Fibroblast of pulmonary artery (primary cell): ENCODE measurements at regions not wholly inside any gene's neighbourhood (a gene's known extent, or its start where the extent isn't known, plus 50 kb on each side); places are given as distances from the start of the nearest gene placed in this dataset.

ENCODE experiments used
- DNase-seq: peaks from one replicate; pipeline ENCODE4 v3.0.0-alpha.2; 2010; ENCODE audit warnings: low read depth
- H3K4me3 ChIP-seq: replicated peaks from 2 replicates; pipeline ENCODE4 v1.5.1; 2011; ENCODE audit warnings: low read depth, mild to moderate bottlenecking, control low read depth, low read length, moderate library complexity
- CTCF ChIP-seq: IDR thresholded peaks from 2 replicates; pipeline ENCODE4 v1.5.1; 2011; ENCODE audit warnings: mild to moderate bottlenecking, control low read depth, low read length, inconsistent platforms; ENCODE audit errors: missing control alignments

GRCh38 chr7:155878674-155879073 lies 66.4 kb upstream of the SHH start:
- DNase-seq = no peak

GRCh38 chr7:155878250-155878649 lies 66.0 kb upstream of the SHH start:
- TF ChIP-seq CTCF = no peak
- no peak for DNase-seq
- H3K4me3 ChIP-seq = no peak overlapping the region

More at GRCh38 chr7:155878674-155879073, 66.4 kb upstream of the SHH start:
- no peak overlapping the region for H3K4me3 ChIP-seq
- no peak for TF ChIP-seq CTCF

- DNase-seq = no peak
- no peak for TF ChIP-seq CTCF
- no peak overlapping the region for H3K4me3 ChIP-seq
These were observed 64.9 kb upstream of the SHH start for GRCh38 chr7:155877167-155877566.

GRCh38 chr7:155874411-155874810 lies 62.1 kb upstream of the SHH start:
- DNase-seq = no peak
- TF ChIP-seq CTCF = no peak

GRCh38 chr7:155874010-155874409 lies 61.7 kb upstream of the SHH start:
- no peak for DNase-seq
- no peak overlapping the region for H3K4me3 ChIP-seq
- TF ChIP-seq CTCF = no peak

More at GRCh38 chr7:155874411-155874810, 62.1 kb upstream of the SHH start:
- H3K4me3 ChIP-seq = no peak overlapping the region

GRCh38 chr7:155872678-155873369 lies 60.6 kb upstream of the SHH start:
- no peak overlapping the region for H3K4me3 ChIP-seq
- DNase-seq = no peak
- TF ChIP-seq CTCF = no peak

GRCh38 chr7:155871211-155871610 lies 58.9 kb upstream of the SHH start:
- H3K4me3 ChIP-seq = no peak overlapping the region
- no peak for DNase-seq
- no peak for TF ChIP-seq CTCF
